Iris pigment epithelial cell (primary cell): ENCODE measurements at regions not wholly inside any gene's neighbourhood (a gene's known extent, or its start where the extent isn't known, plus 50 kb on each side); places are given as distances from the start of the nearest gene placed in this dataset.

ENCODE experiments used
- DNase-seq: peaks from one replicate; pipeline ENCODE4 v3.0.0-alpha.2; 2011; ENCODE audit warnings: low read depth

DNA sequence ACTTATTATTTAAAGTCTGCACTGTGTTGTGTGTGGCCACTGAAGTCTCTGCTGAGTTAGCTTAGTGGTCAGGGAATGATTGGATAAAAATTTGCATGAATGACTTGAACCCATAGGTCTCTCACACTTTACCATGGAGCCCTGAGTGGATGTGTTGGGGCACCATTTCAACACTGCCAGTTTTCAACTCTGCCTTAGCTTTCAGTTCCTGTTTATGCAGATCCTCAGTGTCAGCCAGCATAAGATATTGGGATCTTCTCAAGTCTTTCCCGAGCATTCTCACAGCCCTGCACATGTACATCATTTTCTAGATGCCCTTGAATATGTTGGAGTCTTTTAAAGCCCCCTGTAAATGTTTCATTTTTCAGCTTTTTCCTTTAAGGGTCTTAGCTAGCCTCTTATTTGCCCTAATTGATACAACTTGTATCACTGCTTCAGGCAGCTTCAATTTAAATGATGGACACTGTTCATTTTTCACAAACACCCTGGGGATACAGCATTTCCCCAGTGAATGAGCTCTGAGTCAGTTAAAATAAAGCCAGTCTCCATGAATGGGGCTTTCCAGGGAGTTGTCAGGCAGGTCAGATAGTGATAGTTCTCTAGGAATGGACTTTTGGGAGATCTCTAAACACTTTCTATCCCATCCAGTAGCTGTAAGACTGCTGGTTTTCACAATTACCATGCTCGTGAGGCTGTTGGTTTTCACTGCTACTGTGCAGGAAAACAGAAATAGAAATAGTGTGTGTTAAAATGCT is 211.9 kb upstream of the PAPPA start:
- peak; percentile 76 for DNase-seq

DNA sequence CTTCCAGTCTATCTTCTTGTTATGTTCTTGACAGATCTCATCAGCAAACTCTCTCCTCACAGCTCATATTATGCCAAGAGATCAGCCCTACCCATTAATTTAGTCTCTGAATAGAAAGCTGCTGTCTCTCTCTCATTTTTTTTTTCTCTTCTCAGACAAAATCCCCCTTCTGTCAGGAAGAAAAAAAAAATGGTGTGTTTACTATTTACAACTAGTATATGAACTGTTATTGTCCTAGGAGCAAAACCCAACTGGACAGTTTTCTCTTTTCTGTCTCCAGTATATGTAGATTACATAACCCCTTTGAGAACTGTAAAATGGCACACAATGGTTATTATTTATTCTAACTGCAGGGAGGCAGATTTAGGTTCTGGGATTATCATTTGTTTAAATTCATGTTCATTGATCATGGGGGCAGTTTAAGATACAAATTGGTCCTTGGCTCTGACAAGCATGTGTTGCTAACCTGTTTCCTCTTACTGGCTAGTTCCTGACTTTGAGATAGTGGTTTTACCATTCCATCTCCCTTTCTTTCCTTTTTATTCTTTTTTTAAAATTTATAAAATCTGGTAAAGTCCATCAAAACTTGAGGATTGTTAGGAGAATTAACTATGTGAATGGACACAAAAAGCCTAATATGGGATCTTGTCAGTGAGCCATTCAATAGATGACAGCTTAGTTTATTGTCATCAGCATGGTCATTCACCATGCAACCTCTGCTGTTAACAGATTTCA is 210.0 kb upstream of the PAPPA start:
- peak; percentile 31 for DNase-seq

DNA sequence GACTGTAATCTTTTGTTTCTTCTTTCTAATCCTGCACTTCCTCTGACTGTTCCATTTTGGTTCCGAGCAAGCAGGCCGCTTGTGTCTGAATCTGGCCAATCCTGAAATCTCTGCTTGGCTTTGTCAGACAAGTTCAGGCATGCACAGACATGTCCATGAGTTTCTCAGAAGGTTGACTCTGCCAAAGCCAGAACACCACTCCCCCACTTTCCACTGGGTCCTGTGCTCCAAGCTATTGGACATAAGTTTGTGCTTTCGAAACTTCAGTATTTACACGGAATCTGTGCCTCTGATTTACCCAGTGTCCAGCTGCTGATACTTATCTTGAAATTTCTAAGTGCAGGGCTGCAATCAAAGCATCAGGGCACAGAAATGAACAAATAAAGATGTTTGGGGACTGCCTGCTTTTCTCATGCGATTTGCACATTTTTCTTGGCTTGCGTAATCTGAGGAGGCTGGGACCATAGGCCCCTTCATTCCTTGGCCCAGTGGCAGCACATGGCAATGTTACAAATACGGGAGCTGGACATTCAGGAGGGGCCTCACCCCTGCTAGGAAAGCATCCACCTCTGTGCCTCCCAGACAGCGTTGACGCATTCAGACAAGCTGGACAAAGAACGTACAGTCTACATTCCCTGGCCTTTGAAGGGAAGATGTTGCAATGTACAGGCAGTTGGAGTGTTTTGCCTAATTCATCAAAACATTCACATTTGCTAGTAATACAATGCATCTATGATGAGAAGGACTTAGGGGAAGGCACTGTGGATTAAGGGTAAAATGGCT is 209.2 kb upstream of the PAPPA start:
- DNase-seq, result peak; percentile 100

DNA sequence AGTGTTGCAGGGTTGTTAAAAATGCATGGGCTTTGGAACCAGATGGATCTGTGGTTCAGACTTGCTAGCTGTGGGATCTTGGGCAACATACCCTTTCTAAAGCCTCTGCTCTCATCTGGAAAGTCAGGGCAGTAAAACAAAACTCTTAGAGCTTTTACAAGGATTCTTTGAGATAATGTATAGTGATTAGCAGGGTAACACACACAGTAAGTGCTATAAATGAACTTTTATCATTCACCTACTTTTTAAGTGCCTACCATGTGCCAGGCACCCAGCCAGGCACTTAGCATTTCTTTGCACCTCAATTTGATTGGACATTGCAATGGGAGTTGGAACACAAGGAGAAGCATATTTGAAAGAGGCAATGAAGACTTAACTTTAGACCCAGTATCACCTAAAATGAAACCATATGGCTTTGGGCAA is 208.6 kb upstream of the PAPPA start:
- no peak for DNase-seq

DNA sequence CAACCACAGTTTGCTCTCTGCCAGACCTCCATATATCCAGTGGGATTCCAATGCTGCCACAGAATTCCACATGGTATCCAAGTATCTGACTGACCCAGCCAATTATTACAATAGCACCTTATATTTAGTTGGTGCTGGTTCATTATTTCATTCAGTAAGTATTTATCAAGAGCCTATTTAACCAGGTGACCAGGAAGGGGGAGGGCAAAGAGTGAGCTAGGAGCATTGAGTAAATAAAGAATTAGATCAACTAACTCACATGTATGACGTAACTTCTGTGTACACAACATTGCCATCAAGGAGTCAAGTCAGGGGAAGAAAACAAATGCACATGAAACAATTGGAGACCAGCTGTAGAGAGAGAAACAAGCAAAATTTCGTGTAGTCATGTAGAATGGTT is 207.1 kb upstream of the PAPPA start:
- no peak for DNase-seq

DNA sequence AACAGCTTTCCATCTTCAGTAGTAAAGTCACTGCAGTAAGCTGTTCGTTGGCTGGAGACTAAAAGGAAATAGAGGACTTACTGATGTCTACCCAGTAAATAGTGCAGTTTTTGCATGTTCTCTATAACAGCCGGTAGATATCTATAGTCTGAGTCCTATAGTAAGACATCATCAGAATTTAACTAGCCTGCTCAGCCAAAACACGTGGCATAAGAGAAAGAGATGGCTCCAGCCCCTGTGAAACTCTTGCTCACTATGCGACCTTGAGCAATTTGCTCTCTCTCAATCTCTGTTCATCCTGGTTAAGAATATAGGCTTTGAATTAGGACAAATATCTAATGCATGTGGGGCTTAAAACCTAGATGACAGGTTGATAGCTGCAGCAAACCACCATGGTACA is 201.6 kb upstream of the PAPPA start:
- no peak for DNase-seq

DNA sequence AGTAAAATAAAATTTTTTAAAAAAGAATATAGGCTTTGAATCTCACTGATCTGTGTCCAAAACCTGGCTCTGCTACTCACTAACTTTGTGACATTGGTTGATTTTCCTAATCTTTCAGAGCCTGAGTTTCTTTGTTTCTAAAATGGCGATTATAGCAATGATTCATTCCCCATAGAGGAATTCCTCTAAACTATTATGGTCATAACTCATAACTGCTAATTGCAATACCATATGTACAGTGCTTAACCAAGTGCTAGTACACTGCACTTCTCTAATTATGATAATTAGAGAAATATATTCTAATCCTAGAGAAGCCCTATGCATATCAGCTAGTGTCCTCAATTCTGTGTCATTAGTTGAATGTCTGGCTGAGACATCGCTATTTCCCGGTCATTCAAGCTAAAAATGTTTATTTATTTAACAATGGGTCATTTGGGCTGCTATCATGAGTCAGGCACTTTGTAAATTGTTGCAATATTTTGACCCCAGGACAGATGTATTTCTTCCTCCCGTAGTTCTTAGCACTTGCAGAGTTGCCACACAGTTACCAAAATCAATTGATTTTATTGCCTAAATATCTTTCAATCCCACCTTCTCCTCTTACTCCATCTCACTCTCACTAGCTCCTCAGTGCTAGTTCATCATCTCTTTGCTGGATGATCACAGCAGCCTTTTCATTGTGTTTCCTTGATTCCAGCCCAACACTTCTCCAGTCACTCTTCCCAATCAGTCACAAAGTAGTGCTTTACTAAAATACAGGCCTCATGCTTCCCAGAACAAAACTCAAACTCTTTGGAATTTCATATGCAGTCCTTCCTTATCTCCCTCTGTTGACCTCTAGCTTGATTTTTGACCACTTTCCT is 200.9 kb upstream of the PAPPA start:
- peak; percentile 93 for DNase-seq

DNA sequence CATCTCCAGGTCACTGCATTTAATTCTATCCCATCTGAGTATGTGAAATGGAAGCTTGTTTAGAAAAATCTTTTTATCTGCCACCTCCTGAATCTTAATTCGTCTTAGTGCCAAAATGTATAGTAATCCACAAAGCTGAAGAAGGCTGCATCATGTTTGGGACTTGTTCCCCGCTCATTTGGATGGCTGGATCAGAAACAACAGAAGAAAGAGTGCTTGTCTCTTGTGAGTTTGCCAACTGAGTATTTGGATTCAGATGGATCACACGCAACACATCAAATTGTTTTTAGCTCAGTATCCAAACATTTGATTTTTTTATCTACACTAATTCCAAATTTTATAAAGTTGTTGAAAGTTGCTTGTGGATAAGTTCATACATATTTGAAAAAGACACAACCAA is 197.2 kb upstream of the PAPPA start:
- DNase-seq, result no peak

DNA sequence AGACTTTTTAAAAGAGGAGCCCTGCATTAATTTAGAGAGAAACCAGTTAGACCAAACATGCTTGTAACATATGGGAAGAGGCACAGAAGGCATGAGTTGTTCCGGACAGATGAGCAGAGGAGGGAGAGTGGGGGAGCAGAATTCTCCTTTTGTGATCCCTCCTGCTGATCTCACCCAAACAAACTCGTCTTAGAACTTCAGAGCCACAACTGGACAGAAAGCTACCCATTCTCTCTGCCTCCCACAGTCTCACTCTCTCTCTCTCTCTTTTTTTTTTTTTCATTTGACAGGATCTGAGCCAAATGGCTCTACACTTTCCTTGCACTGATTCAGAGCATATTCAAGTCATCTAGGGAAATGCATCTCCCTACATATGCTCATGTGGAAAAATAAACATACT is 196.0 kb upstream of the PAPPA start:
- peak; percentile 50 for DNase-seq

DNA sequence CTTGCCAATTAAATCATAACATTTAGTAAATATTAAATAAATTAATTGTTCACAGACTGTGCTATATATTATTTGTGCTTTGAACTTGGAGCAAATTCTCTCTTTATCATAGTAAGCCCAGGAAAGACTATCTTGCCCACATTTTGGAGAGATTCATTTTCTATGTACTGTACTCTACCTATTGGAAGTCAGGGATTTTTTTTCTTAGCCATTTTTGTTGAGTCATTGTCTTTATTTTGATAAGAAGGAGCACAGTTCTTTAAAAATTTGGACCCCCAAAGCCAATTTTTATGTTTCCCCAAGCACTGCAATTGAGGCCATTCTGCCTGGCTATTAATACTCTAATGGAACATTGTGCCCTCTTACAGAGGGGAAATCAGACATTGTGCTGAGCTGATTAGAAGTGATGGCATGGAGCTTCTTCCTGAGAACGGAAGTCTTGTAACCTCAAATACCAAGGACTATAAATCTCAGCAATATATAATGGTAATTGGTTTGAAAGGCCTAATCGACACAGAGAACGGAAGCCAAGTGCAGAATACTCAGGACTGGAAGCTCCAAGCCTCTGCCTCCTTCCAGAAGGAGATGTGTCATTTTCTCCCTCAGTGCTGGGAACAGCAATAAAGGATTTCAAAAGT is 188.8 kb upstream of the PAPPA start:
- DNase-seq, result no peak

DNA sequence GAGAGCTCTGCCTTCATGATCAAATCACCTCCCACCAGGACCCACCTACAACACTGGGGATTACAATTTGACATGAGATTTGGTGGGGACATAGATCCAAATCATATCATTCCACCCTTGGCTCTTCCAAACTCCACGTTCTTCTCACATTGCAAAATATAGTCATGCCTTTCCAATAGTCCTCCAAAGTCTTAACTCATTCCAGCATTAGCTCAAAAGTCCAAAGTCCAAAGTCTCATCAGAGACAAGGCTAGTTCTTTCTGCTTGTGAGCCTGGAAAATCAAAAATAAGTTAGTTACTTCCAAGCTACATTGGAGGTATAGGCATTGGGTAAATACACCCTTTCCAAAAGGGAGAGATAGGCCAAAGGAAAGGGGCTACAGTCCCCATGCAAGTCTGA is 186.9 kb upstream of the PAPPA start:
- no peak for DNase-seq

DNA sequence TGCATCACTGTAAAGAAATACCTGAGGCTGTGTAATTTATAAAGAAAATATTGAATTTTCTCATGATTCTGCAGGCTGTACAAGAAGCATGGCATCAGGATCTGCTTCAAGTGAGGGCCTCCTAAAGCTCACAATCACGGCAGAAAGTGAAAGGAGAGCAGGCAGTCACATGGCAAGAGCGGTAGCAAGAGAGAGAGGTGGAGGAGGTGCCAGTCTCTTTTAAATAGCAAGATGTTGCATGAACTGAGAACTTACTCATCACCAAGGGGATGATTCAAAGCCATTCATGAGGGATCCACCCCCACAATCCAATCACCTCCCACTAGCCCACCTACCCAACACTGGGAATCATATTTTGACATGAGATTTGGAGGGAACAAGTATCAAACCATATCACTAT is 184.5 kb upstream of the PAPPA start:
- peak; percentile 49 for DNase-seq

DNA sequence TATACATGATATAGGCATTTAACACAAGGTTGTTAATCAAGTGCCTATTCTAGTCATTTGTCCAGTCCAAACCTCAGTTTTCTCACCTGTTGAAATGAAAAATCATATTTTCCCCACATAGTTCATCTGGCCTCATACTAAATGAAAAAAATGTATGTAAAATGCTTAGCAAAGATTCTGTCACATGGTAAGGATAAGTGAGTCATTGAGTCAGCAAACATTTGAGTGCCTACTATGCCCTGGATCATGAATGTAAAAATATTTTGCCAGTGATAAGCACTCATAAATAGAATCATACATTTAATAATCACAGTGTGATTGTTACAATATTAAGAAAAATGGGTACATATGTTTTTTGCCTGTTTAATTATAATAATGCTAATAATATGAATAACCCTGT is 181.2 kb upstream of the PAPPA start:
- DNase-seq, result peak; percentile 51

DNA sequence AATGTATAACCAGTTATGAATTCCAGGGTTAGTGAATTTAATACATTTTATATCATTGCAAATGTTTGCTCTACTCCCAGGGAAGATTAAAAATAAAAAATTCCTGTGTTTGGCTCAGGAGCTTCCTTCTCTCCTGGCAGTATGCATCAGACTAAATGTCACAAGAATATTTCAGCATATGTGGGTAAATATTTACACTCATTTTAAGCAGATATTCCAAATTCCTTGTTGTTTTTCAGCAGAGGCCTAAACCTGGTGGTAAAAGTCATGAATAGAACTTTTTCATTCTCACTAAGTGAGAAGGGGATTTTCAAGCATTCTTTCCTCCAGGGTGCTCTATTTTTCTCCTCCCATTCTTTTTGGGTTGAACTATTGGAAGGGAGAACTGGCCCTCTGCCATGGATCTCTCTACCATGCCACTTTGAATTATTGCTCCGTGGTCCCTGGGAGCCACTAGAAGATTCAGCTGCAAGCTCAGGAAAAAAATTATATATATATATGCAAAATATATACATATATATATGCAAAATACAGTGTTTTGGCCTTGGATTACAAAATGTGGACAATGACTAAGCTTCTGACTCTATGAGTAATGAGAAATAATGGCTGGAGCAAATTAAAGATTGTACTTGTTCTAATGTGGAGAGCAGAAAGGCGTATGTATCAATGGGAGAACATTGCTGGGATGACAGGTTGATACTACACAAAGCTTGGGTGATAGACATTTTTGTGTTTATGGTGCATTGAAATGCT is 180.6 kb upstream of the PAPPA start:
- peak; percentile 52 for DNase-seq

DNA sequence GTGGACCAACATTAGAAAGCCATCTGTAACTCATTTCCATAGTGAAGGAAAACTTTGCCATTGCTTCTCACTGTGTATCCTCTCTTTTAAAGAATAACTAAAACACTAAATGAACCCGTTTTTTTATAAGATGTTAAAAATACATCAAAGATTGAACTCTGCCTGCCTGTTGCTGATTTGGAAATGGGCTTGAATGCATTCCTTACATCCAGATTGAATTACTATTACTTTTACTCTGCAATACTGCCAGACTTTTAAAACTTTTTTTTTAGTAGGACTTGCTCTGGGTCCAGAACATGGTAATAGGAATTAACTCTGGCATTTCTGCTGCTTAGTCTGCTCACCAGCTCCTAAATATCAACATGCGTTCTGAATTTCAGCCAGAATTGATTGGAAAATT is 176.8 kb upstream of the PAPPA start:
- no peak for DNase-seq

DNA sequence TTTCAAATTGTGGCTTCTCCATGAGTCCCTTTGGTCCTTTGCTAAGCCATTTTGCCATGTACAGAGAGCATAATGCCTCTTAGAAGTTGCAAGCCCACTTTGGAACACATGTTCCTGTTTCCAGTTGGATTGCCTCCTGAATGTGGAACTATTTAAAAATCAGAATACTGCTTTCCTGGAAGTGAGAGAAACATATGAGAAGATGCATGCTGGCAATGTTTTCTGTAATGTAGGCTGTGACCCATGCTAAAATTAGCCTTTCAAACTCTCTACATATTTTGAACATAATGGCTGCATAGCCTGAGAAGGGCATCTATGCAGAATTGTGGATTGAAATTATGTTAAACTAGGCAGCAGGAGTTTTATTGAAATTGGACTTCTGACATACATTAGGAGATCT is 175.5 kb upstream of the PAPPA start:
- no peak for DNase-seq

DNA sequence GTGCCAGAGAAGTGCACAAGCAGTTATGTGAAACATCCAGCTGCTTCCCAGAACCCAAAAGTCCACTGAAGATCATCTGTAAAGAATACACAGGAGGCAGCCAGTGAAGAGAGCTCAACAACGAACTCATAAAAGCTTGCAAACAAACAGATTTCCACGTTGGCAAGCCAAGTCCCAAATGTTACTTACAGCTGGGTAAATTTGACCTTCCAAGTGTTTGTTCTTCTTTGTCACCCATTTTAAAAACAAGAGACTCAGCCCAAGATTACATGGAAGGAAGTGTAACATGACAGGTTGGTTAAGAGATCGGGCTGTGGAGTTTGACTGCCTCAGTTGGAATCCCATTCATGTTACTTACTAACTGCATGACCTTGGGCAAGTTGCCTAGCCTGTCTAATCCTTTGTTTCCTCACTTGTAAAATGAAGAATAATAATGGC is 174.9 kb upstream of the PAPPA start:
- peak; percentile 89 for DNase-seq

DNA sequence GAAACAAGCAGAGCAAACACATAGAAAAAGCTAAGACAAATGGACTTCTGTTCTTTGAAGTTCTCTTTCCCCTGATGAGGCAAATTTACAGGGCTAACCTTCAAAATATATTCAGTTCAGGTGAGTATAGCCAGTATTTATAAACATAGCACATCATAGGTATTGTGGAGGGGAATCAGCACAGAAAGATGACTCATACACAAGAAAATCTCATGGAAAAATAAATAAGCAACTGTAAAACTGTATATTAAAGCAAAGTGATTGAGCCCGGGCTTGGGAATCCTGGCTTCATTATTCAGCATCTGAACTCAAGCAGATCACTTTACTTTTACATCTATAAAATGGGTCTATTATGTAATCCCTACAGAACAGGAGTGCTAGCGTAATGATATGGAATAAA is 173.5 kb upstream of the PAPPA start:
- DNase-seq, result no peak

DNA sequence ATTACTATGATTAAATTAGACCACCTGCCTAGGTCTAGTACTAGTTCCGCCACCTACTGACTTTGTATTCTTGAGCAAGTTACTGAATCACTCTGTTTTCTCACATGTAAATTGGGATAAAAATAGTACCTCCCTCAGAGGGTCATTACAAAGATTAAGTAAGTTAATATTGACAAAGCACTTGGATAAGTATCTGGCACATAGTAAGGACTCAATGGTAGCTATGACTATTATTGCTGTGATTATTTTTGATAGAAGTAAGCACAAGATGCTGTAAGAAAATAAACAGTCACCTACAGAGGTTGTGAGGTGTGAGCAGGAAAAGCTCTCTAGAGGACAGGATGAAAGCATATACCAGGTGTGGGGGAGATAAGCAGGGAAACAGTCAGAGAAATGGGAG is 173.1 kb upstream of the PAPPA start:
- DNase-seq, result no peak

DNA sequence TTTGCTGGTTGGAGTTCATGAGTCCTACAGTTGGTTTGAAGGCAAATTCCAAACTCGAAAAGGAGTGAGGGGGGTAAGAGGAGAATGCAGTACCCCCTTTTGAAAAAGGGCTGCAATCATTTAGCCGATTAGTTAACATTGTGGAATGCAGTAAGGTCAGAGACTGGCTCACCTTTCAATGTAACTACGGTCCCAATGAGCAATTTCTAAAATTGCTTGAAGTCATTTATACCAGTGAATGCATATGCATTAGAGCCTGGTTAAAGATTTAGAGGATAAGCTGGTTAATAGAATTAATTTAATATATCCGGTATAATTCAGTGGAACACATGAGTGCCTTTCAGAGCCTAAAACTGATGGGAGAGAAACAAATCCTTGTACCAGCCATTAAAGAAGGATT is 172.6 kb upstream of the PAPPA start:
- DNase-seq, result no peak

DNA sequence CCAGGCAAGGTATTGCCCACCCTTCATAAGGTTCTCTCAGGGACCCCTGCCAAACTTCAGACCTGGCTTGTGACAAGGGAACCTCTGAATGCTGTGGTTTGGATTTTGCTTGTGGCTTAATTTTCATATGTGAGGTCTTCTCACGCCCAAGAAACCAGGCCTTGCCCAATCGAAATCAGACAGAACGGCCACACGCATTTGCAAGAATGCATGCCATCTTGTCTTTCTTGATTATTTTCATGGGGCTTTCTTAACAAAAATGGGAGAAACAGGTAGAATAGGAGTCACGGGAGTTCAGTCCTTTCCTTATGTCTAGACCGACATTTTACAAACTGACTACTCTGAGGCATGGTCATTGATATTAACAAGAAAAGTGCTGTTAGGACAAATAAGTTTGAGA is 170.2 kb upstream of the PAPPA start:
- DNase-seq, result no peak
